ENCODE measurements at regions not wholly inside any gene's neighbourhood (a gene's known extent, or its start where the extent isn't known, plus 50 kb on each side); places are given as distances from the start of the nearest gene placed in this dataset.
A peak's percentile ranks its signal among the peaks of the same experiment; 100 is the strongest.
"Not testable (repeated sequence)": the region's sequence is repeated elsewhere in the genome, so short reads cannot be mapped to it uniquely, and the experiment has no call there.

- H3K36me3 Mint-ChIP-seq (ENCODE audit: low read depth); H3K9me3 Mint-ChIP-seq; H3K27ac Mint-ChIP-seq; H3K4me3 Mint-ChIP-seq; intact Hi-C loops (cut with micrococcal nuclease); CTCF ChIA-PET; H3K27me3 Mint-ChIP-seq (ENCODE audit: low read depth); DNase-seq: not testable (repeated sequence)
- H3K4me1 Mint-ChIP-seq (ENCODE audit: low read depth) = peaks cover 12% of the 10 kb centered on the region
Measured at GRCh38 chr1:221965891-221966290, 224.0 kb upstream of the DUSP10 start.

GRCh38 chr1:221965252-221965651 lies 223.4 kb upstream of the DUSP10 start:
- intact Hi-C loops (cut with micrococcal nuclease) = no loop called here
- Mint-ChIP-seq H3K4me3 (no peak overlapping the region), H3K4me1 (ENCODE audit: low read depth) (peaks cover 17% of the 10 kb centered on the region), H3K27ac (no peak overlapping the region), H3K36me3 (ENCODE audit: low read depth) (no peaks in the 10 kb centered on the region), H3K9me3 (no peaks in the 10 kb centered on the region), H3K27me3 (ENCODE audit: low read depth) (no peaks in the 10 kb centered on the region)
- CTCF ChIA-PET = no interaction called here
- DNase-seq = no peak

GRCh38 chr1:221963742-221964141 lies 221.9 kb upstream of the DUSP10 start:
- CTCF ChIA-PET = no interaction called here

GRCh38 chr1:221962385-221962784 lies 220.5 kb upstream of the DUSP10 start:
- H3K27ac Mint-ChIP-seq = no peak overlapping the region
- no peaks in the 10 kb centered on the region for H3K27me3 Mint-ChIP-seq (ENCODE audit: low read depth)
- no peaks in the 10 kb centered on the region for H3K9me3 Mint-ChIP-seq
- H3K4me1 Mint-ChIP-seq (ENCODE audit: low read depth) = peaks cover 17% of the 10 kb centered on the region
- H3K36me3 Mint-ChIP-seq (ENCODE audit: low read depth) = no peaks in the 10 kb centered on the region
- DNase-seq = no peak
- intact Hi-C loops (cut with micrococcal nuclease) = loop anchor here (1.0 to 2.0 kb wide), 2 partner anchors 29 to 84 kb away; no protein-coding TSS in a partner anchor
- CTCF ChIA-PET = no interaction called here
- H3K4me3 Mint-ChIP-seq = no peak overlapping the region

More at GRCh38 chr1:221963742-221964141, 221.9 kb upstream of the DUSP10 start:
- no peak overlapping the region for H3K4me3 Mint-ChIP-seq
- no peak for DNase-seq
- H3K27me3 Mint-ChIP-seq (ENCODE audit: low read depth) = no peaks in the 10 kb centered on the region
- peaks cover 17% of the 10 kb centered on the region for H3K4me1 Mint-ChIP-seq (ENCODE audit: low read depth)
- H3K27ac Mint-ChIP-seq = no peak overlapping the region
- no peaks in the 10 kb centered on the region for H3K36me3 Mint-ChIP-seq (ENCODE audit: low read depth)
- intact Hi-C loops (cut with micrococcal nuclease) = loop anchor here (2.0 kb wide), 1 partner anchor 85 kb away; no protein-coding TSS in a partner anchor
- H3K9me3 Mint-ChIP-seq = no peaks in the 10 kb centered on the region

GRCh38 chr1:221961532-221962292 lies 219.8 kb upstream of the DUSP10 start:
- Mint-ChIP-seq H3K9me3 (peaks cover under 1% of the 10 kb centered on the region), H3K27me3 (ENCODE audit: low read depth) (no peaks in the 10 kb centered on the region), H3K27ac (peak overlapping the region; percentile 46), H3K4me3 (no peak overlapping the region), H3K4me1 (ENCODE audit: low read depth) (peaks cover 17% of the 10 kb centered on the region), H3K36me3 (ENCODE audit: low read depth) (no peaks in the 10 kb centered on the region)
- DNase-seq = peak; percentile 74
- intact Hi-C loops (cut with micrococcal nuclease) = loop anchor here (1.0 to 2.0 kb wide), 3 partner anchors 30 to 83 kb away; no protein-coding TSS in a partner anchor
- CTCF ChIA-PET = interaction anchor here (0.7 to 2.3 kb wide), 2 partner anchors 30 to 66 kb away, joined by 3 to 5 read pairs; no protein-coding TSS in a partner anchor

GRCh38 chr1:221958161-221958562 lies 216.3 kb upstream of the DUSP10 start:
- H3K4me3 Mint-ChIP-seq; H3K27me3 Mint-ChIP-seq (ENCODE audit: low read depth); H3K36me3 Mint-ChIP-seq (ENCODE audit: low read depth); H3K27ac Mint-ChIP-seq; intact Hi-C loops (cut with micrococcal nuclease); CTCF ChIA-PET; H3K9me3 Mint-ChIP-seq; DNase-seq: not testable (repeated sequence)
- H3K4me1 Mint-ChIP-seq (ENCODE audit: low read depth) = peaks cover 17% of the 10 kb centered on the region

- H3K27me3 Mint-ChIP-seq (ENCODE audit: low read depth); CTCF ChIA-PET; intact Hi-C loops (cut with micrococcal nuclease); DNase-seq; H3K27ac Mint-ChIP-seq; H3K9me3 Mint-ChIP-seq; H3K4me3 Mint-ChIP-seq; H3K36me3 Mint-ChIP-seq (ENCODE audit: low read depth): not testable (repeated sequence)
- peaks cover 17% of the 10 kb centered on the region for H3K4me1 Mint-ChIP-seq (ENCODE audit: low read depth)
Measured at GRCh38 chr1:221957350-221957749, 215.5 kb upstream of the DUSP10 start.

- no peak overlapping the region for H3K27ac Mint-ChIP-seq
- CTCF ChIA-PET = no interaction called here
Measured at GRCh38 chr1:221949996-221950395, 208.1 kb upstream of the DUSP10 start.

GRCh38 chr1:221948459-221948858 lies 206.6 kb upstream of the DUSP10 start:
- intact Hi-C loops (cut with micrococcal nuclease) = no loop called here

More at GRCh38 chr1:221949996-221950395, 208.1 kb upstream of the DUSP10 start:
- Mint-ChIP-seq H3K36me3 (ENCODE audit: low read depth) (no peaks in the 10 kb centered on the region), H3K27me3 (ENCODE audit: low read depth) (no peaks in the 10 kb centered on the region), H3K4me1 (ENCODE audit: low read depth) (no peaks in the 10 kb centered on the region), H3K4me3 (no peak overlapping the region), H3K9me3 (peaks cover under 1% of the 10 kb centered on the region)
- DNase-seq = no peak
- intact Hi-C loops (cut with micrococcal nuclease) = no loop called here

GRCh38 chr1:221947731-221948130 lies 205.8 kb upstream of the DUSP10 start:
- CTCF ChIA-PET = no interaction called here
- Mint-ChIP-seq H3K27ac (no peak overlapping the region), H3K9me3 (peaks cover 11% of the 10 kb centered on the region), H3K27me3 (ENCODE audit: low read depth) (no peaks in the 10 kb centered on the region), H3K4me1 (ENCODE audit: low read depth) (no peaks in the 10 kb centered on the region), H3K4me3 (no peak overlapping the region), H3K36me3 (ENCODE audit: low read depth) (no peaks in the 10 kb centered on the region)
- intact Hi-C loops (cut with micrococcal nuclease) = no loop called here
- no peak for DNase-seq

More at GRCh38 chr1:221948459-221948858, 206.6 kb upstream of the DUSP10 start:
- no peak overlapping the region for H3K4me3 Mint-ChIP-seq
- H3K27me3 Mint-ChIP-seq (ENCODE audit: low read depth) = no peaks in the 10 kb centered on the region
- H3K9me3 Mint-ChIP-seq = peaks cover 11% of the 10 kb centered on the region
- CTCF ChIA-PET = no interaction called here
- H3K27ac Mint-ChIP-seq = no peak overlapping the region
- H3K36me3 Mint-ChIP-seq (ENCODE audit: low read depth) = no peaks in the 10 kb centered on the region
- no peaks in the 10 kb centered on the region for H3K4me1 Mint-ChIP-seq (ENCODE audit: low read depth)
- DNase-seq = no peak

- no peak for DNase-seq
- CTCF ChIA-PET = no interaction called here
- no peaks in the 10 kb centered on the region for H3K27me3 Mint-ChIP-seq (ENCODE audit: low read depth)
- no peak overlapping the region for H3K27ac Mint-ChIP-seq
- H3K9me3 Mint-ChIP-seq = peaks cover 11% of the 10 kb centered on the region
- intact Hi-C loops (cut with micrococcal nuclease) = no loop called here
- no peaks in the 10 kb centered on the region for H3K4me1 Mint-ChIP-seq (ENCODE audit: low read depth)
- no peaks in the 10 kb centered on the region for H3K36me3 Mint-ChIP-seq (ENCODE audit: low read depth)
- no peak overlapping the region for H3K4me3 Mint-ChIP-seq
Measured at GRCh38 chr1:221946768-221947167, 204.9 kb upstream of the DUSP10 start.

GRCh38 chr1:221945669-221946068 lies 203.8 kb upstream of the DUSP10 start:
- CTCF ChIA-PET = no interaction called here
- H3K27me3 Mint-ChIP-seq (ENCODE audit: low read depth) = no peaks in the 10 kb centered on the region
- H3K27ac Mint-ChIP-seq = no peak overlapping the region
- H3K4me3 Mint-ChIP-seq = no peak overlapping the region
- H3K36me3 Mint-ChIP-seq (ENCODE audit: low read depth) = no peaks in the 10 kb centered on the region
- no peaks in the 10 kb centered on the region for H3K4me1 Mint-ChIP-seq (ENCODE audit: low read depth)
- no peak for DNase-seq
- intact Hi-C loops (cut with micrococcal nuclease) = no loop called here
- H3K9me3 Mint-ChIP-seq = peaks cover 11% of the 10 kb centered on the region

- intact Hi-C loops (cut with micrococcal nuclease) = no loop called here
- no peak overlapping the region for H3K4me3 Mint-ChIP-seq
- H3K27ac Mint-ChIP-seq = no peak overlapping the region
- H3K9me3 Mint-ChIP-seq = peaks cover 11% of the 10 kb centered on the region
- H3K4me1 Mint-ChIP-seq (ENCODE audit: low read depth) = no peaks in the 10 kb centered on the region
- no peaks in the 10 kb centered on the region for H3K27me3 Mint-ChIP-seq (ENCODE audit: low read depth)
- CTCF ChIA-PET = no interaction called here
- no peaks in the 10 kb centered on the region for H3K36me3 Mint-ChIP-seq (ENCODE audit: low read depth)
- no peak for DNase-seq
Measured at GRCh38 chr1:221944247-221944870, 202.5 kb upstream of the DUSP10 start.
